ENCODE measurements at regions not wholly inside any gene's neighbourhood (a gene's known extent, or its start where the extent isn't known, plus 50 kb on each side); places are given as distances from the start of the nearest gene placed in this dataset.
"Not testable (repeated sequence)": the region's sequence is repeated elsewhere in the genome, so short reads cannot be mapped to it uniquely, and the experiment has no call there.

DNA sequence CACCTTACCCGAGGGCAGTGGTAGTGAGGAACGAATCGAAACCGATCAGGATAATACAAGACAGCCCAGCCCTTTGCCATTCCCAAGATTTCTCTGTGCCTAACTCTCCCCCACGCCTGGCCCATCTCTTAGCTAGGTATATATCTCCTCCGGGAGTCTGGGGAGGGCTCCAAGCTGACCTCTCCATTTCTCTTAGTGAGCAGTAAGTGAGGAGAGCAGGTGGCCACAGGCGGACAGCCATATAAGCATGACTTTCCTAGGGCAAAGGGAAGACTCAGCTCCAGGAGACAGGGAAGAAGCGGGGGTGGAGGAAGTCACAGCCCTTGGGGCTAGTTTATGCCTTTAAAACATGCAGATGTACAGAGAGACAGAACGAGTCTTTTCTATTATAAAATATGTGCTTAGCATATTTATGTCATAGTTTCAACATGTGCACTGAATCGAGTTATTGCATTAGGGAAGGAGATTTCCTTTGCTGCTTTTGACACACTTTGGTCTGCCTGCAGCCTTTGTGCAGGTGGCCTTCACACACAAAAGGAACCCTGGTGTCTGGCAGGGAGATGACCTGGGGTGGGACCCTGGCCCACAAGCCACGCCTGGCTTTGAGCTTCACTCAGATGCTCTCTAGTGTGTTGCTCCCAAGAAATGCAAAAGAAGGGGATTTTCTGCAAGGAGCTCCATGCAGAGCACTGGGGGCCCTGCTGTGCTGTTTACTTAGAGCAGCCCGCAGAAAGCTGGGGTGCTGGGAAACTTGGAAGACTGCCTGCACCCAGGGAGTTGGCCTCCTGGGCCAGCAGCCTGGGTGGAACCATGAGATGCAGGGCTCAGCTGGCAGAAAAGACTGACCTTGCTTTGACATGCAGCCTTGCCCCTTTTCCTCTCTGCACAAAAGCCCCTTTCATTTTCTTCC lies 613.3 kb downstream of the BCOR start:
- no peak for DNase-seq

DNA sequence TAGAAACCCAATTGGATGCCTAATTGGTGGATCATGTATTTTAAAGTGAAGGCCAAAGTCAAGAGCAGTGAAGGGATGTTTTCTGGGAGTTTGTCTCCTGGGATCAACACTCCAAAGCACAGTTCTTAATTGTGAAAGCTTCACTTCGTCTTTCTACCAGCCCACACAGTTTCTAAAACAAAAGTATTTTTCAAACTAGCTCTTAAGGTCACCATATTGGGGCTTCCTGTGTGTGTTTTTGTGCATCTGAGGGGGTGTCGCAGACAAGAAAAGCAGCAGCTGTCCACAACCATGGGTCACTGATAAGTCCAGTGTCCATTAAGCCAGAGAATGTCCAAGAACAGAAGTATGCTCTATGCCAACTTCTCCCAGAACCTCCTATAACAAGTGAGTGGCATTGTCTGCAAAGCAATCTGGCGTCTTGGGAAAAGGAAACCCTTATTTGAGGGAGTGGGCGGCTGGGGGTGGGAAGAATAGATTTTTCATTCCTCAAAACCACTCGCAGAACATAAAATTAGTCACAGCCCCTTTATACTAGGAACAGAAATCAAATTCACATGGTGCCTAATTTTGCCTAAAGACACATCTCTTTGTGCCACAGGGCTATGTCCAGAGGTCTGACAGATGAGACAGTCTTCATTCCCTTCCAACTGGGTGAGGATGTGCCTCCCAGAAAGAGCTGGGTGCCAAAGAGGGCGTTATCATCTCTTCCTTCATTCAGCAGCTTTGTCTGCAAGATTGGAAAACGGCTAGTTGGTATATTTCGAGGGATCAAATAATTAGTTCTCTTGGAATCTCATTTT lies 610.4 kb downstream of the BCOR start:
- DNase-seq: no peak

DNA sequence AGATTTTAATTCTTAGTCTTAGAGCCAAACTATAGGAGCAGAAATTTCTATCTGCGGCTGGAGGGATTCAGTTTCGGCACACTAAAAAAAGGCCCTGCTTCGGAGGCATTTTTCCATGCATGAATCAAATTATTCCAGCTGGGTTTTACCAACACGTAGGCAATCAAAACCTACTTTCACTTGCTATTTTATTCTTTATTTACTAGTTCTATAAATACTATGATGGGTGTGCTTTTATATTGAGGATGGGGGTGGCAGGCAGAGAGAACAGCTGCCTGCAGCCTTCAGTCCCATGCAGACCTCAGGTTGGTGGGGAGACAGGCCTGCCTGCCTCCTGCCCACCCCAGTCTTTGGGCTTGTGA lies 609.8 kb downstream of the BCOR start:
- DNase-seq: no peak

DNA sequence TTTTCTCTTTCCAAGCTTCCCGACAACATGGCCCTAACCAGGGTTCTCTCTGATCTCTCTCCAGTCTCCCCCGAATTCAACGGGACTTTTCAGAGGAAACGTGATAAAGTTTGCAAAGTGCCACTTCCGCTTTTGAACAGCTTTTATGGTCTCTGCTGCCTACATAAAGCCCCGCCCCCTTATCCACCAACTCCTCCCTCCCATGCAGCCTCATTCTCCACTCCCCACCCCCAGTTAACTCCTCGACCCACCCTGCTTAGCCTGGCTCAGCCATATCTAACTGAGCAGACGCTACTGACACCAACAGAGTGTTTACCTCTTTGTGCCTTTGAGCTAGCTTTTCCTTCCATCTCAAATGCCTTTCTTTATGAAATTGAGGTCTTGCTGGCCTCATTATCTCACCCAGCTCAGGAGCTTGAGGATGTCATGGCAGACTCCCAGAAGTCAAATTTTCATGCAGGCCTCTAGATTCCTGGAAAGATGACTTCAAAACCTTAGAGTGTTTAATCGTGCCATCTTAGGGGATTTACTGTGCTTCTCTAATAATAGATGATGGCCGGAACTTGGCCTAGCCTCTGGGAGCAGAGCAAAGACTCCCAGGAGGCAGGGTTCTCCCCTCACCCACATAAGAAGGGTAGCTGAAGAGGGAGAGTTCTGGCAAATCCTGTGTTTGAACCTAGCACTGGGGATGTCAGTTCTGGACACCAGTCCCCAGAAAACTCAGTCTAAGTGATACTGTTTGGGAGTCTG lies 606.0 kb downstream of the BCOR start:
- DNase-seq: peak; percentile 4

DNA sequence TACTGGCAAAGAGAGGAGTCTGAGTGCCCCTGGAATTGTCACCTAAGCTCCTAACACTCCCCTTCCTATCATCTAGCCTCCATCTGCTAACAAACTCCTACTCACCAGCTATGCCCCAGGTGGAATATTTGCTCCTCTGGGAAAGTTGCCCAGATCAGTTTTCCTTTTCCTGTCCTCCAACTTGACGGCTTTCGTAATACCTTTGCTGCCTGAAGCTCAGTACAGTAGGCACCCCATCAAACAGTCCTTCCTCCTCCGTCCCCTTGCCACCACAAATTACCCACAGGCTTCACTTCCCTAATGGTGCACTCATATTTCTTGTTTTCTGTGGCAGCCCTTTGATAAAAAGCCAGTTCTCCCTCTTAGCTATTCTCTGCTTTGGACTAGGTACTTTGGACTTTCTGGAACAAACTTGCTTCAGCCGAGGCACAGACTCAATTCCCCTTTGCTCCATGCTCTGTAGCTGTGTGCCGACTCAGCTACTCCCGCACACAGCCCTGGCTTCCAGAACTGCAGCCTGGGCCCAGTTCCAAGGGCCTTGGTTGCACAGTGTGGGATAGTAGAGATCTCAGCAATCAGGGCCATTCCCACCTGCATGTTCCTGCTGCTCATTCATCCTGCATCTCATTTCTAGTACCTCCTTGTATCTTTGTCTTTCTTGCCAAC lies 605.1 kb downstream of the BCOR start:
- DNase-seq: no peak

DNA sequence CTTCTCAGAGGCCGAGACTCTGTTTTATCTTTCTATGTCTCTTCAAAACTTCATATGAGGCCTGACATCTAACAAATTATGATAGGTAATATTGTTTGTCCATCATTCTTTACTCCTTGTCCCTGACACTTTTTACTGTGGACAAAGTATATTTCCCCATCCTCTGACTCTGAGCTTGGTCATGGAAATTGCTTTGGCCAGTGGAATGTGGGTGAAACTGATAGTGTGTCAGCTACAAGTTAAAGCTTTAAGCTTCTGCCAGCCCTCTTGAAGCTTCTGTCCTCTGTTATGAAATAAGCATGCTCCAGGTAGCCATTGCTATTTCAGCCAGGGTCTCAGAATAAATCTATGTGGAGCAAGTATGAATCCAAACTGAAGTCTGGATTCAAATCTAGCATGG lies 604.6 kb downstream of the BCOR start:
- no peak for DNase-seq

DNA sequence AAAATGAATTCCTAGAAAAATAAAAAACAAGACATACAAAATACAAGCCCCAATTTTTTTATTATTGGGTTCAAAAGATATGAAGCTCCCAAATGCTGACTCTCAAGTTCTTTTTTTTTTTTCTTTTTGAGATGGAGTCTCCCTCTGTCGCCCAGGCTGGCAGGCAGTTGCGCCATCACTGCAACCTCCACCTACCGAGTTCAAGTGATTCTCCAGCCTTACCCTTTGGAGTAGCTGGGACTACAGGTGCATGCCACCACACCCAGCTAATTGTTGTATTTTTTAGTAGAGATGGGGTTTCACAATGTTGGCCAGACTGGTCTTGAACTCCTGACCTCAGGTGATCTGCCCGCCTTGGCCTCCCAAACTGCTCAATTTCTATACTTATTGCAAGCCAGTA lies 600.6 kb downstream of the BCOR start:
- DNase-seq: not testable (repeated sequence)

DNA sequence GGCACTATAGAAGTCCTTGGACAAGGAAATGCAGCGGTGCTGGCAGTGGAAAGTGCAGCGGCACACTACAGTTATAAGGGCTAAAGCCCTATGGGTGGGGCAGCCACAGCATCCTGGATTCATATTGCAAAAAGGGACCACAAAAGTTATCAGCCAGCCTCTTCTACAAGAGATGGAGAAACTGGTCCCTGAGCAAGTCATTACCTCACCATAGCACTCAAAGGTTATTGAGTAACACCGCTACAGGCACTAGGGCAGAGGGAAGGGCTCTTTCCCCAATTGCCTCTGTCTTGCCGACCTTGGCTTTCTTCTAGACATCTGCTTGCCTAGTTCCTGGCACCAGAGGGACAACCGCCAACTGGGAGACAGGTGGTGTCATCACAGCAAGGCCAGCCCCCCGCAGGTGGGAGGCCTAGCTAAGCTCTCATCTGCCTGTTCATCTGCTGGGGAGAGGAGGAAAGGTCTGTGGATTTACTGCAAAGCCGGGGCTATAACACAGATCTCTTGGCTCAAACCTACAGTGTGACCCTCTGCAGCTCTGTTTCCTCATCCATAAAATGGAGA lies 600.0 kb downstream of the BCOR start:
- no peak for DNase-seq

DNA sequence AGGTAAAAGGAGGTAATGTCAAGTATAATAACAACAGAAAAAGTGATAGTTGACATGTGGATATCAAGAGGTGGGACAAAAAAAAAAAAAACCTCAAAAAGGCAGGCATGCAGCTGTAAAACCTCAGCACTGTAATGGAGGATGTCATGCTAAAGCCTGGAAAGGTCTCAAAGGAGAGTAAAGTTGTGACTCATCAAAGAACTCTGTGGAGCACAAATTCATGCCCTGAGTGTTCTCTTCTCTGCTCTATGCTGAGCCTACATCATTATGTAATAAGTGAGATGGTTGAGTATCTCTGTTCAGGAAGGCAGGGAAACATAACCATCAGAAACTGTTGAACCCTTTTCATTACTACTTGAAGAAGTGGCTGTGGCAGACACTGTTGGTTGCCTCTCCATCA lies 597.8 kb downstream of the BCOR start:
- no peak for DNase-seq

DNA sequence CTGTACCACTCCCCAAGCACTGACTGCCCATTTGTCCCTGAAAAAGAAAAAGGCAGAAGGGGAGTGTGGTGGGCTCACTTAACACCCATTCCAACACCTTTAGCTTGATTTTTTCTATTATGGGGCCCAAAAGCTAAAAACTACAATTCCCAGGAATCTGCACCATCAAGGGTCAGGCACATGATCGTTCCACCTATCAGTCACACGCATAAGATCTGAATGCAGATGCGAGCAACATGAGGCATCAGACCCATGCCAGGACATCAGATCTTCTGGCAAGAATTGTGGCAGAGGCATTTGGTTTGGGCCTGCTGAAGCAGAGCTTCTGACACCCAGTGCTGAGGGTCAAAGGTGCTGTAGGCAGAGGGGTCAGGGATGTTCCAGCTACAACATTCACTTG lies 595.9 kb downstream of the BCOR start:
- DNase-seq: no peak

DNA sequence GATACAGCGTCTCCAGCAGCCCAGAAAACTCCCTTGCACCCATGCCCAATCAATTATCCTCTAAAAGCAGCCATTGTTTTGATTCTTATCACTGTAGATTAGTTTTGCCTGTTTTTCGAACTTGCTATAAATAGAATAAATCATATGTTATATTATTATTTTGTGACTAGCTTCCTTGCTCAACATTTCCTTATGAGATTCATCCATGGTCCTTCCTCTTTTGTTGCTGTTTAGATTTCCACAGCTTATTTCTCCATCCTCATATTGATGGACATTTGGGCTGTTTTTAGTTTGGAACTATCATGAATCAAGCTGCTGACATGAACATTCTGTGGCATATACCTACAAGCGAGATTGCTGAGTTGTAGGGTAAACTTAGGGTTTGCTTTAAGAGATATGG lies 595.3 kb downstream of the BCOR start:
- DNase-seq: no peak

DNA sequence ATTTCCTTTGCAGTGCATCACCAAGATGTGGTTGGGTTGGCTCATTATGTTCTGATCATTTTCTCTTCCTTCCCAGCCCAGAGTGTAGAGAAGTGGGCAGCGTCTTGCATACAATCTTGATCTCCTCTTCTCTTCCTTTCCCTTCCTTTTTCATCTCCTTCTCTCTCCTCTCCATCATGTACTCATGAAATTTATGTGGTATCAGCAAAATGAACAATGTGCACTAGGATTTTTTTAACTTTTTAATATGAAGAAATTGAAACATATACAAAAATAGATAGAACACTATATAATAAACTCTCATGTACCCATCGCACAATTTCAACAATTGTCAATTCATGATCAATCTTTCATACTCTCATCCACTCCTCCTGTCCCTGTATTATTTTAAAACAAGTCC lies 593.5 kb downstream of the BCOR start:
- DNase-seq: no peak

DNA sequence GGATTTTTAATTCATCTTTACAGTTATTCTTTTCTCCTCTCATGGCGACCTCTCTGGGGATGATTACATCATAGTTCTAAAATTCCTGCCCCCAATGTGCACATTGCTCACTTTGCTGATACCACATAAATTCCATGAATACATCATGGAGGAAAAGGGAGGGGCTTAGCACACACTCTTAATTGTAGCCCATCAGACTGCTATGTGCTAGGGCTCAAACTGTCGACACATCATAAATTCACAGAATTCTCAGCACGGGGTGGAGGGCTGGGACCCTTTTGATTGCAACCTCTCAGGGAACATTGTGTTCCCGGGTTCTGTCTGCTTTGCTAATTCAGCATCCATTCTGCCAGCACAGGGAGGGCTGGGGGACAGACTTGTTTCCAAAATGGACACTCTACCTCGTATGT lies 592.9 kb downstream of the BCOR start:
- DNase-seq: no peak

DNA sequence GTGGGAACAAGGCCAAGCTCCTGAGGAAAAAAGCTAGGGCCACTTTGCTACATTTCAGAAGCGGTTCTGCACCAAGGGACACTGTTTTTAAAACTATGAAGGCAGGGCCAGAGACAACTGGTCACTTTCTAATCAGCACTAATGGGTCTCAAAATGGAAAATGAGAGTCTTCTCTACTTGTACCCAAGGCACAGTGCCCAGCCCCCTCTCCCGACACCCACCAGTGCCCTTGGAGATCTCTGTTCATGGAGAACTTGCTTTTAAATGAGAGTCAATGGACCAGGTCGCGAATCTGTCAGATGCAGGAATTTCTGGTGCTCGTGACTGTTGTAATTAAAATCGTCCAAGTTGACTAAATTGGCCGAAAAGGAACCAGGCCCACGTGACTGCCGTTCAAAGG lies 591.6 kb downstream of the BCOR start:
- no peak for DNase-seq

DNA sequence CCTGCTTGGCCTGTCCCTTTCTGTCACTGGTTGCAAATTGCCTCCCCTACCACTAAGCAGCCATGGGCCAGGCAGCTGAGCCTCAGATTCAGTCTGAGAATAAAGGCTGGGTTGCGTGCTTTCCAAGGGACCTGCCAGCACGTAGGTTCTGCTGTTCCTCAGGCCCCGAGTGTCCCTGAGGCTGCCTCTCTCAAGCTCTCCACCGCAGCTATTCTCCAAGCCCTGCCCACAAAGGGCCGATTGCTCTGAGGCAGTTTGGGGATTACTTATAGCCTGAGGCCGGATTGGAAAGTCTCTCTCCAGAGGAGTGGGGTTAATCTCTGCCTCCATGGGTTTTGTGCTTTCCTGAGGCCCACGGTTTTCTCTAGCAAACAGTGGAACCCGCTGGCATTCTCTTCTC lies 590.7 kb downstream of the BCOR start:
- no peak for DNase-seq

DNA sequence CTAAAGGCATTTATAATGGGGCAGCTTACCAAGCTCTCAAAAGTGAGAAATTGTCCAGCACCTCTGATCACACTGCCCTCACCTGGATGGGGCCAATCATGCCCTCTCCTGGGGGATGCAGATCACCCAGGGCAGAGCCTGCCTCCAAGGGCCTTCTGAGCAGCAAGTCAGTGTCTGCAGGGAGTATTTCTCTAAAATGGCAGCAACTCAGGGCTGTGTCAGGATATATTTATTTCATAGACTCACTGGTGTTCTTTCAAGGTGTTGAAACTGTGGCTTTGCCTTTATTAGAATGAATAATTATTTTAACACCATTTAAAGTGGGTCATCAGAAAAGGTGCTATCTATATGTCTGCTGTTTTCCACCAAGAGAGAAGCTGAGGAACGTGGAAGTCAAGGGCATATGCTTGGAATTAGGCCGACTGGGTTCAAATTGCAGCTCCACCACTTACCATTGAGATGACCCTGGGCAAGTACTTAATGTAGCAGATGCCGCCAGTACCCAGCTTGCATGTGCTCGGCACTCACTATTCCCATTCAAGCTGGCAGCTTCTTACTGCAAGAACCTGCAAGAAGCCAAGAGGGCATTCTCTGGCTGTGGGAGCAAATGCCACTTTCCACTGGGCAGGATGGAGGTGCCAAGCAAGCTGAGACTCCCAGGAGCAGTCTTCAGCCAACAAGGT lies 590.0 kb downstream of the BCOR start:
- no peak for DNase-seq

DNA sequence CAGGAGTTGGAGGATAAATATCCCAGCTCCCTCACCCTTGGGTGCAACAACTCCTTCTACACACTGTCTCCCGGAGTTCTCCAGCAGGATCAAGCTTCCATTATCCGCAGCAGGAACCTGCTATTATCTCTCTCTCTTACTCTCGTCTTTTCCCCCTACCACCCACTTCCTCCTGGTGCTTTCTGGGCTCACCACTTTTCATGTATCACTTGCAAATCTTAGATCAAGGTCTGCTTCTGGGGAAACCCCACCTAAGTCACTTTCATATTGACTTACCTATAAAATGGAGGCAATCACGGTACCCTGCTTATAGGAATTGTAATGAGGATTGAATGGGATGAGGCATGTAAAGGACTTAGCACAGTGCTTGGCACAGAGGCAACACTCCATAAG lies 589.5 kb downstream of the BCOR start:
- peak; percentile 0 for DNase-seq

DNA sequence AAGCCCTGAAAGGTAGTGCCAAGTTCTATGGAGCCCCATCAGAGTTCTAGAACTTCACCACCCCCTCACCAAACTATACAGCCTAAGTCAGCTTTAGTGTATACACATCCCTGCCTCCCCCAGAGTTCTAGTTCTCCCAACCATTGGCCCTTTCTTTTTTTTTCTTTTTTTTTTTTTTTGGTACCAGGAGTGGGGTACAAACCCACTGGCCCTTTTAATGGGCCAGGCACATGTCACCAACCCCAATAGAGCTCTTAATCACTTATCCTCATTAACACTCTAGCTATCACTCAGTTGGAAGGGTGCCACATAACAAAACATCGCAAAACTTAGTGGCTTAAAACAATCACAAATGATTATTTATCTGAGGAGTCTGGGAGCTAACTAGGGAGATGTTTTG lies 588.6 kb downstream of the BCOR start:
- DNase-seq: no peak

DNA sequence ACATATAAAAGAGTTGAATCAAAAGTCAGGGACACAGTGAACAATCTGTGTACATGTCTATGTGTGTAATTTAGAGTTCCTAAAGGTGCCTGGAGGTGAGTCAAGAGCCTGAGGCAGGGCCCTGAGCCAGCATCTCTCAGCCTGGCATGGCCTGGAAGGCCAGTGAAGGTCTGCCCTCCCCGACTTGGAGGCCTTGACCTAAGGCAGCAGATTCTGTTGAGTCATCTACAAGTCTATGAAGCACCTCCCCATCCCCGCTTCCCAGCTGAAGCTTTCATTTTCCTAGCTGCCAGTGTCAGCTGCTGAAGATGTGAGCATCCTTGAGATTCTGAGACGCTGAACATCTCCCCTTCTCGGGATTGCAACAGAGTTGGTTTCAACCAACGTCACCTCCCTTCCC lies 583.9 kb downstream of the BCOR start:
- no peak for DNase-seq

DNA sequence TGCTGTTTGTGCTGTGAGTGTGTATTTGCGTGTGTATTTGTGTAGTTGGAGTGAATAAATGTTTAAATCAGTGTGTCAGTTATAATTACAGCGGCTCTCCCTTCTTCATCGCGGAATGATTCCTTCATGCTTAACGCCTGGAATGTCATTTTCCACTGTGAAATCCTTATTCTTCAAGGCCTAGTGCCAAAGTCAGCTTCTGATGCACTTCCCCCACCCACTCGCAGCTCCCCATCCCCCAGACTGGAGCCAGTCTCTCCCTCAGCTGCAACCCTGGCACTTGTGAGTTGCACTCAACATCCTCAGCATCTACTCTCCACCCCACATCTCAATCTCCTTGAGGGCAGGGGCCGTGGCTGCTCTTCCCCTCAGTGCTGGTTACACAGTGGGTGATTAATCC lies 583.0 kb downstream of the BCOR start:
- DNase-seq: no peak

DNA sequence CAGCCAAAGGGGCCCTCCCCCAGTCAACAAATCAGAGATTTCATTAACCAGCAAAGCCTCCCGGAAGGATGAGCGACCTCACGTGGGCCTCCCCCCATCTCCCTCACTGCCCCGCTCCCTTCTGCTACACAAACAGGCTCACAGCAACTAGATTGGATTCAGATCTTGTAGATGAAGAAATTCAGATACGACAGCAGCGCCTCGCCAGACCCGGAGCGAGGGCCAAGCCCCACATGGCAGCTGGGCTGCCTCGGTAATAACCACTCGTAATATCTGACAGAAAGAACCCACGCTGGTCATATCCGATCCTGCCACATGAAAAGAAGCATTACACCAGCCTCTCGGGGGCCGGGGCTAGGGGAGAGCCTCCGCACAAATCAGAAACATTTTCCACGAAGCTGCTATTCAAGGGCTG lies 581.3 kb downstream of the BCOR start:
- DNase-seq: no peak

DNA sequence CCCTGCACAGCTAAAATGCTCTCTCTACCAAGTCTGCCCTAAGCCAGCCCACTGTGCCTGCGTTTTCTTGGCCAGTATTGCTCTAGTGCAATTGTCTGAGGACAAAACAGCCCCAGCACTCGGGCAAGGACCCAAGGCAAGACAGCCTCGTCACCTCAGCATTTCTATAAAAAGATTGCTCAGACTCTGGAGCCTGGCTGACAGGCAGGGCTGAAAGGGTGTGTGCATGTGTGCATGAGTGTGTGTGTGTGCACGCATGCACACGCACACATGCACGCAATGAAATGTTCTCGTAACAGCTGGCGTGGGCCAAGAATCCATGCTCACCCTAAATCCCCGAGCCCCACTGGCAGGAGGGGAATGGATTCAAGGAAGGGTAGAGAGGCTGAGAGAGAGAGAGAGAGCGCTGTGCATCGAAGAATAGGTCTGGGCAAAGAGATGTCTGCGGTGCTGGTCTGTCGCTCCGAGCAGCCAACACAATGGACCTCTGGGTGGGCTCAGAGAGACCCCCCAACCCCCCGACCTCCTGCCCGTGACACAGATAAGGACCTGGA lies 579.2 kb downstream of the BCOR start:
- DNase-seq: no peak

All from effector CD8-positive, alpha-beta T cell (primary cell).